Hepatocyte (in vitro differentiated cells): ENCODE measurements at regions not wholly inside any gene's neighbourhood (a gene's known extent, or its start where the extent isn't known, plus 50 kb on each side); places are given as distances from the start of the nearest gene placed in this dataset.

Experiments
- DNase-seq: peaks from one replicate; pipeline ENCODE4 v3.0.0-alpha.2; 2016; ENCODE audit warnings: low spot score
- H2AFZ ChIP-seq: fragments of 200-600 bp; sonication (generic); 2 replicates; pipeline ENCODE4 v1.6.0; 2016; ENCODE audit warnings: antibody characterized with exemption, mild to moderate bottlenecking
- H3K27ac ChIP-seq: fragments of 200-600 bp; sonication (generic); 2 replicates; pipeline ENCODE4 v1.5.1; 2016; ENCODE audit warnings: mild to moderate bottlenecking
- H3K27me3 ChIP-seq: fragments of 200-600 bp; sonication (generic); 2 replicates; pipeline ENCODE4 v1.6.1; 2016
- H3K36me3 ChIP-seq: fragments of 200-600 bp; sonication (generic); replicated peaks from 2 replicates; pipeline ENCODE4 v1.5.1; 2016; ENCODE audit warnings: low read depth; ENCODE audit not compliant: insufficient read depth
- H3K4me1 ChIP-seq: fragments of 200-600 bp; sonication (generic); 2 replicates; pipeline ENCODE4 v1.5.1; 2016; ENCODE audit warnings: mild to moderate bottlenecking, moderate library complexity; ENCODE audit not compliant: insufficient read depth
- H3K4me2 ChIP-seq: fragments of 200-600 bp; sonication (generic); 2 replicates; pipeline ENCODE4 v1.6.0; 2016
- H3K4me3 ChIP-seq: fragments of 200-600 bp; sonication (generic); 2 replicates; pipeline ENCODE4 v1.5.1; 2016; ENCODE audit warnings: mild to moderate bottlenecking
- H3K79me2 ChIP-seq: fragments of 200-600 bp; sonication (generic); 2 replicates; pipeline ENCODE4 v1.6.0; 2017; ENCODE audit warnings: mild to moderate bottlenecking
- H3K9me2 ChIP-seq: fragments of 200-600 bp; sonication (generic); replicated peaks from 2 replicates; pipeline ENCODE4 v1.6.0; 2017; ENCODE audit warnings: mild to moderate bottlenecking; ENCODE audit not compliant: insufficient read depth
- H3K9me3 ChIP-seq: fragments of 200-600 bp; sonication (generic); 2 replicates; pipeline ENCODE4 v1.5.1; 2016; ENCODE audit warnings: low read depth, mild to moderate bottlenecking
- H4K20me1 ChIP-seq: fragments of 200-600 bp; sonication (generic); 2 replicates; pipeline ENCODE4 v1.6.0; 2016; ENCODE audit warnings: mild to moderate bottlenecking; ENCODE audit not compliant: insufficient read depth, poor library complexity, severe bottlenecking
- CTCF ChIP-seq: fragments of 200-600 bp; sonication (generic); IDR thresholded peaks from 2 replicates; pipeline ENCODE4 v1.5.1; 2016; ENCODE audit warnings: antibody characterized with exemption, mild to moderate bottlenecking; ENCODE audit not compliant: poor library complexity
- EZH2 ChIP-seq: fragments of 200-600 bp; sonication (generic); IDR thresholded peaks from 2 replicates; pipeline ENCODE4 v1.6.1; 2016; ENCODE audit warnings: antibody characterized with exemption, mild to moderate bottlenecking, borderline replicate concordance
- EZH2phosphoT487 ChIP-seq: fragments of 200-600 bp; sonication (generic); IDR thresholded peaks from one replicate; pipeline ENCODE4 v1.6.1; 2018; ENCODE audit warnings: antibody characterized with exemption, mild to moderate bottlenecking, low read depth, moderate library complexity; ENCODE audit not compliant: unreplicated experiment, severe bottlenecking
- WGBS: methylation state at CpG from one replicate; pipeline ENCODE4 v1.1.6; 2016; ENCODE audit warnings: low lambda C conversion rate; ENCODE audit errors: missing lambda C conversion rate; 5-methylcytosine and 5-hydroxymethylcytosine counted together

- WGBS, result 73% methylated on average over 5 of the region's 5 CpGs
- Histone ChIP-seq H3K4me2 (no peak overlapping the region), H3K27me3 (no peaks in the 10 kb centered on the region), H3K27ac (no peak overlapping the region), H4K20me1 (no peaks in the 10 kb centered on the region), H3K4me1 (no peaks in the 10 kb centered on the region), H3K9me3 (no peaks in the 10 kb centered on the region), H3K79me2 (no peaks in the 10 kb centered on the region), H3K9me2 (no peaks in the 10 kb centered on the region), H3K4me3 (no peak overlapping the region), H3K36me3 (no peaks in the 10 kb centered on the region), H2AFZ (no peak overlapping the region)
- no peak for DNase-seq
- no peak for TF ChIP-seq CTCF
- TF ChIP-seq EZH2phosphoT487, result no peak
- TF ChIP-seq EZH2, result no peak
These were observed 117.0 kb upstream of the GALNT2 start for GRCh38 chr1:229950020-229950419.

GRCh38 chr1:229950908-229951307, 116.1 kb upstream of the GALNT2 start:
- no peaks in the 10 kb centered on the region for H3K9me2 ChIP-seq
- H3K4me1 ChIP-seq, result no peaks in the 10 kb centered on the region
- H3K36me3 ChIP-seq, result no peaks in the 10 kb centered on the region
- no peak overlapping the region for H2AFZ ChIP-seq
- no peak overlapping the region for H3K4me2 ChIP-seq
- H3K79me2 ChIP-seq, result no peaks in the 10 kb centered on the region
- H3K4me3 ChIP-seq, result no peak overlapping the region
- H3K27ac ChIP-seq, result no peak overlapping the region
- no peaks in the 10 kb centered on the region for H3K27me3 ChIP-seq
- no peaks in the 10 kb centered on the region for H4K20me1 ChIP-seq
- 24% methylated on average over 1 of the region's 1 CpG for WGBS
- no peaks in the 10 kb centered on the region for H3K9me3 ChIP-seq
- no peak for DNase-seq
- no peak for TF ChIP-seq EZH2
- TF ChIP-seq EZH2phosphoT487, result no peak
- TF ChIP-seq CTCF, result no peak

DNA sequence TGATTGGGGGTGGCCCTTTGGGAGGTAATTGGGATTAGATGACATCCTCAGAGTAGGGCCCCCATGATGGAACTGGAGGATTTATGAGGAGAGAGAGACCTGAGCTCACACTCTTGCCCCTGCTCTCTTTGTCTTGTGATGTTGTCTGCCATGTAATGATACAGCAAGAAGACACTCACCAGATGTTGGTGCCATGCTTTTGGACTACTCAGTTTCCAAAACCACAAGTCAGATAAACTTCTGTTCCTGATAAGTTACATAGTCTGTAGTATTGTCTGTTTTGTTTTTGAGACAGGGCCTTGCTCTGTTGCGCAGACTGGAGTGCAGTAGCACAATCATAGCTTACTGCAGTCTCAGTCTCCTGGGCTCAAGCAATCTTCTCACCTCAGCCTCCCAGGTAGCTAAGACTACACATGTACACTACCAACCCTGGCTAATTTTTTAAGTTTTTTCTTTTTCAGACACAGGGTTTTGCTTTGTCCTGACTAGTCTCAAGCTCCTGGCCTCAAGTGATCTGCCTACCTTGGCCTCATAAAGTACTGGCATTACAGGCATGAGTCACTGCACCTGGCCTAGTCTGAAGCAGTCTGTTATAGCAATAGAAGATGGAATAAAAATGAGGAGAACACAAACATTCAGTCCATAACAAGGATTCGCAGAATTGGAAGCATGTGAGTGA, 115.0 kb upstream of the GALNT2 start:
- no peaks in the 10 kb centered on the region for H3K9me3 ChIP-seq

More for the DNA sequence above, 115.0 kb upstream of the GALNT2 start:
- Histone ChIP-seq H3K27ac (no peak overlapping the region), H3K36me3 (no peaks in the 10 kb centered on the region), H3K27me3 (no peaks in the 10 kb centered on the region), H3K4me2 (no peak overlapping the region), H3K9me2 (no peaks in the 10 kb centered on the region), H4K20me1 (no peaks in the 10 kb centered on the region), H3K4me1 (no peaks in the 10 kb centered on the region), H3K4me3 (no peak overlapping the region), H2AFZ (no peak overlapping the region), H3K79me2 (no peaks in the 10 kb centered on the region)
- DNase-seq, result no peak
- WGBS, result 98% methylated on average over 2 of the region's 2 CpGs
- TF ChIP-seq EZH2phosphoT487, result no peak
- TF ChIP-seq CTCF, result no peak
- no peak for TF ChIP-seq EZH2
